Fibroblast of skin of back (primary cell): ENCODE measurements at regions not wholly inside any gene's neighbourhood (a gene's known extent, or its start where the extent isn't known, plus 50 kb on each side); places are given as distances from the start of the nearest gene placed in this dataset.

Experiments
- DNase-seq: peaks from one replicate; pipeline ENCODE4 v3.0.0-alpha.2; 2013

DNA sequence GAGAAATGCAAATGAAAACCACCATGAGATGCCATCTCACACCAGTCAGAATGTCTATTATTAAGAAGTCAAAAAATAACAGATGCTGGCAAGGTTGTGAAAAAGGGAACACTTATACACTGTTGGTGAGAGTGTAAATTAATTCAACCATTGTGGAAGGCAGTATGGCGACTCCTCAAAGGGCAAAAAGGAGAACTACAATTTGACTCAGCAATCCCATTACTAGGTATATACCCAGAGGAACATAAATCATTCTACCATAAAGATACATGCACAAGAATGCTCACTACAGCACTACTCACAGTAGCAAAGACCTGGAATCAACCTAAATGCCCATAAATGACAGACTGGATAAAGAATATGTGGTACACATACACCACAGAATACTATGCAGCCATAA lies 161.1 kb upstream of the PDGFD start:
- no peak for DNase-seq

DNA sequence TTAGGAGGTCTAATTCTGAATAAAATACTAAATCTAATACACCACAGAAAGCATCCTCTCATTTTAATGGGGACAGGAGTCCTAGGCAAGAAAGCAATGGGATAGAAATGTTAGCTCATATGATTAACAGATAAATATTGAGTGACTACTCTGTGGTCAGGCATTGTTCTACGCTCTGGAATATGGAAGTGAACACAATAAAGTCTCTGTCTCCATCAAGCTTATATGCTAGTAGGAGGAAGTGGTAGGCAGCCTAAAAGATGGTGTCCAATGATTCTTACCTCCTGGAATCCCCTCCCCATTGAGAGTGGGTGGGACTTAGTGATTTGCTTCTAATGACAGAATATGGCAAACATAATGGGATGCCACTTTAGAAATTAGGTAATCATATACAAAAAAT lies 160.3 kb upstream of the PDGFD start:
- no peak for DNase-seq

DNA sequence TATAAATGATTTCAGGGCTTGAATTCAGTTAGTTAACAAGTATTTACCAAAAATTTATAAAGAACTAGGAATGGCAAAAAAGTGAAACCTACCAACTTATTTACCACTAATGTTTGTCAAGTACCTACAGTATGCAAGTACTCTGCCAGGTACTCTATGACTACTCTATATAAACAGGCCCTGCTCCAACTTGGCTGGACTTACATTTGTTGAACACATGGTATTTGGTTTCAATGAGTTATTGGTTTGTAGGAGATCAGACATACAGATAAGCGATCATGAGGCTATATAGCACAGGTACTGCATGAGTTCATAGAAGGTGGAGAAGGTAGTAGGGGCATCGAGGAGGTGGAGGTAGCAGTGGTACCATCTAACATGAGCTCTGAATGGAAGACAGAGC lies 159.9 kb upstream of the PDGFD start:
- DNase-seq: no peak

DNA sequence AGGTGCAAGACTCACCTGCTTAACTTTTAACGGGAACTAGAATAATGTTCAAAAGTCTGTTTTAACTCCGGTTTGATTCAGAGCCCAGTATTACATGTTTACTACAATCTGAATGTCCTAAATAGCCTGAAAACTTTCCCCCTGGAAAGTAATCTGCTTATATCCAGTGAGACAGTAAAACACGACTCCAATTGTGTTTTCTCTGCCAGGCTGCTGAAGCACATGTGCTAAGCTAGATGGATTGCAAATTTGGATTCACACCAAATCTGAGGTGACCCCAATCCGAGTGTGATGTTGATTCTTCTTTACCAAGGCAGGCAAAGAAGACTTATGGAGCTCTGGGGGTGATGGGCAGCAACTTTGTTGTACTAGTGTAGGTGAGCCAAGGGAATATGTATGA lies 158.7 kb upstream of the PDGFD start:
- DNase-seq: no peak

DNA sequence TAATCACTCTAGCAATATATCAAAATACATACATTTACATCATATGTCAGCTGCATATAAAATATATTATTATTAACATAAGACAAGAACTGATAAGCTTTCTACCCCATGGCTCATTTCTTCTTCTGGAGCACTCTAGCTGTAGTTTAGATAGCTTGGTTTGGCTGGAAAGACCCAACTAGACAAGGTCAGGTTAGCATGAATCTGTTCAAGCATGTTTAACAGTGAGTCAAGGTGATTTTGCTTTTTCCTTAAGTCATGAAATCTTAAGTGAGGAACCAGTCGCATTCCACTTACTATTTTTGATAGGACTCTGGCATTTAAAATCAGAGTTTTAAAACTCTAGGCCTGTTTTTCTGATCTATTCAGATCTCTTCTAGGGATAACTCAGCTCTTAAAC lies 157.0 kb upstream of the PDGFD start:
- DNase-seq: no peak

DNA sequence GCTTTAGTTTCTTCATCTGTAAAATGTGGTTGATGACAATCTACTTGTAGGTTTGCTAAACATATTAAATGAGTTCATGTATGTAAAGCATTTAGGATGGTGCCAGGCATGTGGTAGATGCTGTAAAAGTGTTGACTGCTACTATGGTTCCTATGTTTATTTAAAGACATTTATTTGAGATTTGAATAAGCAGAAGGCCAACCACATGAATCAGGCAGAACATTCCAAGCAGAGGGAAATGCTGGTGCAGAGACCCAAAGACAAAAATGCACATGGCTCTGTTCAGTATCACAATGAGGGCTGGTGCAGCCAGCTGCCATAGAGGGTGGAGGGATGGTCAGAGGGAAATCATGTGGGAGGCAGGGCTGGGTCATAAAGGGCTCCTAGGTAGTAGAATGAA lies 156.2 kb upstream of the PDGFD start:
- peak; percentile 30 for DNase-seq

DNA sequence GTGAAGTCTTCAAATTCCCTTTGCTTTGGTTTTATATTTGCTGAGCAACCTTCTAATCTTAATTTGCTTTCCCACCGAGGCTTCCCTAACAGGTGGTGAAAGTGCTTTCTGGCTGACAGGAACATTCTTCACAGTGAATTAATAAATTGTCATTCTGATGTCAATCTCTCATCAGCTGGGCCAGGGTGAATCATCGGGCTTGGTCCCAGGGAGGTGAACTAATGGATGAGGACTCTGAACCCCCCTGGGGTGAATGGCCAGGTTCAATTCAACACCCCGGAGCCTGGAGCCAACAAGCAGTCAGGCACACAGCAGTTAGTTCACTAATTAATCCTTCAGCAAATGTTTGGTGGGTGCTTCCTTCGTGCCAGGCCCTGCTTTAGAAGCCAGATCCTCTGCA lies 155.4 kb upstream of the PDGFD start:
- no peak for DNase-seq

DNA sequence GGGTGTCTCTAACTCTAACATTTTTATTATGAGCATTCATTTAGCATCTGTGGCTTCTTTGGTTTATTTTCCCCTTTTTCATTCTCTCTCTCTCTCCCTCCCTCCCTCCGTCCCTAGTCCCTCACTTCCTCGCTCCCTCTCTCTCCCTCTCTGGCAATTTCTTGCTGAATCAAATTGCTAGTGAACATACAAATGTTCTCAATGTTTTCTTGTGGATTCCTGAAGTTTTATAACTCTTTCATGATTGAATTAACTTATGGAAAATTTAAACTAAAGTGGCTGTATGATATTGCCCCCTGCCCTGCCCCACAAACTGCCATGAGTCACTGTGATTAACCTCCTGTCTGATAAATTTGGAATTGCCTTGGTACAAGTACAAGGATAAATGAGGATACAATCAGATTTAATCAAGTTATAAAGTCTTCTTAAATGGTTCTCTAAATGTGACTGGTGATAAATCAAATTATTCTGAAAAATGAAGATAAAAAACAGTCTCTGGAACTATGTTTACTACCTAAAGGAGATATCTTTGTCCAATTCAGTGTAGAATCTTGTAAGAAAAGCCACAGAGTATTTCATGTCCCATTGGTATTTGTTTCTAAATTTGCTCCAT lies 143.0 kb upstream of the PDGFD start:
- no peak for DNase-seq

DNA sequence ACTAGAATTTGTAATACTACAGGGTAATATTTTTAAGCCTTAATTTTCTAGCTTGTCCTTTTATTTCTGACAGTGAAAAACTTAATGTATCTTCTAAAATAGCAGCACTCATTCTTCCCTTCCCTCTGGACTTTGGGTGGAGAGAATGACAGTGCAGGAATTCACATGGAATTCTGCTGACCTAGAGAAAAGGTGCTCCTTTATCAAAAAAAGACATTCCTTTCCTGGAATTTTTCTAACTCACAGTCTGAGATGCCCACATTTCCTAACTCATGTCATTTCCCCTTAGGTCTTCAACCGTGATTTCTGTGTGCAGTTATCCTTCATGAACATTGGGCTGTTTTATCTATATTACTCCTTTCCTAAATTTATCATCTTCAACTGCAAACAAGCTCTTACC lies 137.8 kb upstream of the PDGFD start:
- DNase-seq: no peak

DNA sequence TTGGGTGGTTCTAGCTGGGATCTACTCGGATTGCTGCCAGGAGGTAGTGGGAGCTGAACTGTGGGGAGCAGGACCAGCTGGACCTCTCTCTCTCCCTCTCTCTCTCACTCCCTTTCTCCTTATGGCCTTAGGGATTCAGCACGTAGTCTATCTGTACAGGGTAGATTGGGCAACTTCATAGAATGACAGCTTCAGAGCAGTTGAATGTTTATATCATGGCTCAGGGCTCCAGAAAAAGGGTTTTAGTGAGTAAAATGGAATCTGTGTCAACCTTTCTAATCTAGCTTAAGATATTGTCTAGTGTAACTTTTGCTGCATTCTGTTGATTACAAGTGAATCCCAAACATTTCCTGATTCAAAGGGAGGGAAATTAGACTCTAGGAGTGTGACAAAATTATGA lies 127.7 kb upstream of the PDGFD start:
- no peak for DNase-seq

DNA sequence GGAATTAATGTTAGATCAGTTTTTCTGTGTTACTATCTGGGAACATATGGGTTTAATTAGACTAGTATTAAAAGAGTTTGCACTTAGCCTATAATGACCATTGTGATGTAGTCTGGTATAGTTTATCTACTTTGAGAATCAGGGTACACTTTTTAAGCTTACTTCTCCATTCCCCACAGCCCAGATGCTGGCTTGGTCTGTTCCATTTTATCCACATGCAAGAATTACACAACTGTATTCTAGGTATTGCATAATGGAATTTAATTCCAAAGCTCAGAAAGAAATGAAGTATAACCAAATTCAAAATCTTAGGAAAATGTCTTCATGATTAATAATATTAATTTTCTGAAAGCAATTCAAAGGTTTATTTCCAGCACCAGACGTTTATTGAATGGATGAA lies 122.2 kb upstream of the PDGFD start:
- DNase-seq: no peak

DNA sequence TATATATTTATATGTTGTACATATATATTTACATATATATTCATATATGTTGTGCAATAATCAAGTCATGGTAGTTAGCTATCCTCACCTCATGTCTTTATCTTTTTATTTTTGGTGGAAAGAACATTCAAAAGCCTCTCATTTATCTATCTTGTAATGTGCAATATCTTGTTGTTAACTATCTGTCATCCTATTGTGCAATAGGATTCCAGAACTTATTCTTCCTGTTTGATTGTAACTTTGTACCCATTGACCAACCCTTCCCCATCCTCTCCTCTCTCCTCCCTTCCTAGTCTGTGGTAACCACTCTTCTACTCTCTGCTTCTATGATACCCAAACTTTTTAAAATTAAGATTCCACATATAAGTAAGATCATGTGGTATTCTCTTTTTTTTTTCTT lies 115.6 kb upstream of the PDGFD start:
- DNase-seq: no peak

DNA sequence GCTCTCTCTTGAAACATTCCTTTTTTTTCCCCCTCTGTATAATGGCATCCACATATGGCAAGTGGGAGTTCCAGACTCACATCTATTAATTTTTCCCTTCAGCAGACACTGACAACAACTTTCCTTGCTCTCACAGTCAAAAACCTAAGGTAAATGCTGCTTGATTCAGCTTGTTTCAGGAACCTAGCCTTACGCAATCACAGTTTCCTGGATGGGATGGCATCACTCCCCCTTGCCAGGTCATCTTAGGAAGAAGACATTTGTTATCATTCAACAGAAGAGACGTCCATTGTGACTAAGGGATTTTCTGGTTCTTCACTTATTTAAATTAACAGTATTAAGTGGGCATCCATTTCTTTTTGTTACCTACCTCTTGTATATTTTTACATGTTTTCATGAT lies 112.0 kb upstream of the PDGFD start:
- DNase-seq: no peak

DNA sequence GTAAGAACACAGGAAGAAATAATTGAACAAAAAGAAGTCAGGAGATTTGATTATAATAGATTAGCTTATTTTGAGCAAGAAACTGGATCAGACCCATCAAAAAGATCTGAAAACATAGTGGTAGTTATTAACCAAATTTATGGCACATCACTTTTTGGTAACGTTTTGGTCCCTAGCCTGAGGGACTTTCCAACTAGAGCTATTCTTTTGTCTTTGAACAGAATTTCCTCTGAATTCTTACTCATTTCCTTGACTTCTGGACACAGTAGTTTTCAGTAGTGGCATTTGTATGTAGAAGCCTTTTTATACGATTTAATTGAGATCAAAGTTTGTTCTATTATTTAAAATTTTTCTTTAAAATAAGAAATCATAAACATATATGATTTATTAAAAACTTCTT lies 96.5 kb upstream of the PDGFD start:
- no peak for DNase-seq

DNA sequence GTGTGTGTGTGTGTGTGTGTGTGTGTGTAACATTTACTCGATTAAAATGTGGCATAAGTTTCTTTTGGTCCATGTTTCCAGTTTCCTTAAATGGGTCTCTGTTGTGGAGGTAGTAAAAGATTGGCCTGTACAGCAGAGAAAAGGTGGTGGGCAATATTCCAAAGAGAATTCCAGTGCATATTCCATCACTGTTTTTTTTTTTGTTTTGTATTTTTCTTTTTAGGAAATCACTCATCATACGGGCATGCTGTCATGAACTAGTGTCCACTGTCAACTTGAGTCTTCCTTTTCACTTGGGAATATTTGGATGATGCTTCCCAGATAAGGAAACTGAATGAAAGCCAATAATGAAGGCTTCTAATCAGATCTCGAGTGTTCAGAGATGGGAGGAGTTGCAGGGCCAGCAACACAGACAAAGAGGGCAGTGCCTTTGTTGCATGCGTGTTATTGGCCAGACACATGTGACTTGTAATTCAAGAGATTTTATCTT lies 95.2 kb upstream of the PDGFD start:
- peak; percentile 17 for DNase-seq

DNA sequence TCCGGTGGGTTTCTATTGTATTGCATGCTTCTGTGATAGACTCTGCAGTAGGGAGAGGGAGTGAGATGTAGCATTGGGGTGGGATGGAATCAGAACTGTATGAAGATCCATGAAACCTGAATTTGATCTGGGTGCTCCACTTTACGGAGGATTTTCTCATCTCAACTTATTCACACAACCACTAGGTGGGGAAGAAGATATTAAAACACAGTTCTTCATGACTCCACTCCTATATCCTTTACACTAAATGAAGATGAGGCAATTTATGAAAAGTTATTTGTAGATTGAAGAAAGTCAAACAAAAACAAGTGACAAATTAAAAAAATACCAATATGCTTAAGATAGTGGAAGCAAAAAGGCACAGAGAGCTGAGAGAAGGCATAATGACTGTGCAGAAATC lies 92.6 kb upstream of the PDGFD start:
- DNase-seq: no peak

DNA sequence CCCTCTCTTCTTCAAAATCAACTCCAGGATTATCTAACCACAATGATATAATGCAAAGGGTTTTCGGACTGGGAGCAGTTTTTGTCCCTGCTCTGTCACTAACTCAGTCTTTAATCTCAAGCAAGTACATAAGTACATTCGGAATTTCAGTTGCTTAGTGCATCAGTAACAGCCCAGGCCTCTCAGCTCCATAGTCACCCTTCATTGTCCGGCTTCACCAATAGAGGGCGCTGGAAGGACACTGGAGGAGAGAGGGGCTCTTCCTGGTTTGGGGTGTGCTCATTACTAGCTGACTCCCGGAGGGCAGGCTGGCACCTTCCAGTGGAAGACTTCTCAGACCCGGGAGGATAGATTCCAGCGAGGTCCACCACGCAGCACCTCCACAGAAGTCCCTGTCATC lies 90.4 kb upstream of the PDGFD start:
- peak; percentile 33 for DNase-seq

DNA sequence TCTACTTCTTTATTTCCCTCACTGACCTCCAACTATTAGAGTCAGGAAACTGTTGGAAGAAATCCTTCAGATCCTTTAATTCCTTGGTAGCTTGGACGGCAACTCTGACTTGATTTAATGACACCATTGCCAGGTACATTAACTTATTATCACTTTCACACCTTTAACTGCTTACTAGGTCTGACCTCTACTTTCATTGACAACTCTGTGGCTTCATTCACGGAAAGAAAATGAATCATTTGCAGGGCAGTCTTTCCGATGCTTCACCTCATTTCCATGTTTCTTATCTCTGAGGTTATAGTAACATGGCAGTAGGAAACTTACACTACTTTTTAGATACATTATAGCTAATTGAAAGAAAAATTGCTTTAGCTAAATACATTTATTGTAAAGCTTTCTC lies 82.6 kb upstream of the PDGFD start:
- no peak for DNase-seq

DNA sequence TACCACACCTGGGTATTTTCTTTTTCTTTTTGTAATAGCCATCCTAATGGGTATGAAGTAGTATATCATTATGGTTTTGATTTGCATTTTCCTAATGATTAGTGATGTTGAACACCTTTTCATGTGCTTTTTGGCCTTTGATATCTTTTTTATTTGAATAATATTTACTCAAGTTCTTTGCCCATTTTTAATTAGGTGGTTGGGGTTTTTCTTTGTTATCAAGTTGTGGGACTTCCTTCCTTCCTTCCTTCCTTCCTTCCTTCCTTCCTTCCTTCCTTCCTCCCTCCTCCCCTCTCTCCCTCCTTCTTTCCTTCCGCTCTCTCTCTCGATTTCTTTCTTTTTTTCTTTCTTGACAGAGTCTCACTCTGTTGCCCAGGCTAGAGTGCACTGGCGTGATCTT lies 75.0 kb upstream of the PDGFD start:
- no peak for DNase-seq

DNA sequence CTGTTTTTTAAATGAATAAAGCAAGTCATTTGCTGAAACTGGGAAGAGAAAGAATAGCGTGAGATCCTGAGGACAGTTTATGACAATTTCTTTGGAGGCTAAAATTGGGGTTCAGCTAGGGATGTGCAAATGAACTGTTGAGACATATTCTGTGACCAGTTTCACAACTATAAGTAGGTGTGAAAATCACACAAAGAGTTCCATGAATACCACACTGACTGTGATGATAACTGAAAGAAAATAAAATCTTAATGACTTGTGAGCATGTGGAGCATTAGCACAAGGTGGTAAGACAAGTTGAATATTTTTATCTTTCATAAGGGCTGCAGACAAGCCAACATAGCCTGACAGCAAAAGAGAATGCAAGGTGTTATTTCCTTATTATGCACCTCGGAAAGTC lies 61.1 kb upstream of the PDGFD start:
- no peak for DNase-seq

DNA sequence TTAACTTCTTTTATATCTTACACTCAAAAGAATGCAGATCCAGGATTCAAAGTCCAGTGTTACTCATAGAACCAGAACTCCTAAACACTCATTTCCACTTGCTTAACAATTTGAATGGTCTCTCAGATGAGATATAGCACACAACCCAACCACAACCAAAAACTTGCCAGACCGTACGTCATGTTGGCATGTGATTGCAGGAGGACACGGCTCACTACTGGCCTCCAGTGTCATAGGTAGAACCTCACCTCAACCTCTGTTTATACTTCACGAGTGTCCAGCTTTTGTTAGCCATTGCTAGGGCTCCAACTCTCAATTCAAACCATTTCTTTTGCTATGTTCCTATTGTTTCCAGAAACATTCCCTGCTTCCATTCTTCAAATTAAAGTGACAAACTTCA lies 58.5 kb upstream of the PDGFD start:
- no peak for DNase-seq

DNA sequence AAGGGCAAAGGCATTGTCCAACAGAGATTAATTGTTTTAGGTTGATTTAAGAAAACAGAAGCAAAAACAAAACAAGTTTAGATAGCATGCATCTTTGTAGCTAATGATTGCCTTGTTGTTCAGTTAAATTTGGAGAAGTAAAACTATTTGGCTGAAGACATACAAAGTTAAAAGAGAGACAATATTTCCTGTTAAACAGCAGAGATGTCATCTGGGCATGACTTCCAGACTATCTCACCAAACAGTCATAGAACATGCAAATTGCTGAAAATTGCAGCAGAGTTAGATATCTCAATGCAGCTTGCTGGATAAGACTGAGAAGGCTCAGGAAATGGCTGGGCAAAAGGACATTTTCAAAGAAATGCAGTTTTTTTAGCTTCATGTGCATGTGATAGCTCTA lies 57.5 kb upstream of the PDGFD start:
- no peak for DNase-seq

DNA sequence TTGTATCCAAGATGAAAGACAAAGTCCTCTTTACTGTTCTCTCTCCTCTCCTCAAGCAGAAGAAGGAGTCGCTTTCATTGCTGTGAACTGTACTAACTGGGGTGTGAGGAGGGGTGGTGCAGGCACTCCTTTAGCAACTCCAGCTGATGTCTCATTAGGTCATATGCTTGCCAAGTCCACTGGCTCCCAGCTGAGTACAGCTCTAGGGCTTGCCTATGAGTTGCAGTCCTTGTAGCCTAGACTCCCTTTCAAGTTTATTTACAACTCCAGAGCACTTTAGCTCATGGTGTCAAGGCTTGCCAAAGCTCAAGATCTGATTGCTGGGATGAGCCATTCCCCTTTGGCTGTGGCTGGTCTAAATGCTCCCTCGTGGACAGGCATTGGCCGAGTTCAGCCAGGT lies 55.1 kb upstream of the PDGFD start:
- DNase-seq: no peak

DNA sequence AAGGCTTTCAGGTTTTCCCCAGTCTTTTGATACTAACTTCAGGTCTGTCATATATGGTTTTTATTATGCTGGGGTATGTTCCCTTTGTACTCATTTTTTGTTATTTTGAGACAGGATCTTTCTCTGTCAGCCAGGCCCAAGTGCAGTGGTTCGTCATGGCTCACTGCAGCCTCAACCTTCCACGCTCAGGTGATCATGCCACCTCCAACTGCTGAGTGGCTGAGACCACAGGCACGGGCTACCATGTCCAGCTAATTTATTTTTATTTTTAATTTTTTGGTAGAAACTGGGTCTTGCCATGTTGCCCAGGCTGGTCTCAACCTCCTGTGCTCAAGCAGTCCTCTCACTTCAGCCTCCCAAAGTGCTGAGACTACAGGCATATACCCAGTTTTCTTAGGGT lies 50.6 kb upstream of the PDGFD start:
- no peak for DNase-seq
